ENCODE measurements at regions not wholly inside any gene's neighbourhood (a gene's known extent, or its start where the extent isn't known, plus 50 kb on each side); places are given as distances from the start of the nearest gene placed in this dataset.

- DNase-seq = no peak
Measured at GRCh38 chr5:26828294-26828693, 210.1 kb downstream of the CDH9 start.

GRCh38 chr5:26813235-26813634 lies 225.2 kb downstream of the CDH9 start:
- no peak for DNase-seq

DNA sequence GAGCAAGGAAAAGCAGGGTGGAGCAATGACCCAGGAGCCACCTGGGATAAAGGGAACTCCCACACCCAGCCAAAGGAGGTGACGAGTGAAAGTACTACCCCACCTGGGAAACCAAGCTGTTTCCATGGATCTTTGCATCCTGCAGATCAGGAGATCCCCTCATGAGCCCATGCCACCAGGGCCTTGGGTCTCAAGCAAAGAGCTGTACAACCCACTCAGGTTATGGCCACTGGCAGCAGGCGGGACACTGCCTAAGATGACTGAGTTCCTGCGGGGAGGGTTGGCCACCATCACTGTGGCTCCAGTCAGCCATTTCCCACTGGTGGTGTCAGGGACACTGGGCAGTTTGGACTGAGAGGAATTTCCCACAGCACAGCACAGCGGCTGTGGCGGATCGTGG lies 225.7 kb downstream of the CDH9 start:
- no peak for DNase-seq

DNA sequence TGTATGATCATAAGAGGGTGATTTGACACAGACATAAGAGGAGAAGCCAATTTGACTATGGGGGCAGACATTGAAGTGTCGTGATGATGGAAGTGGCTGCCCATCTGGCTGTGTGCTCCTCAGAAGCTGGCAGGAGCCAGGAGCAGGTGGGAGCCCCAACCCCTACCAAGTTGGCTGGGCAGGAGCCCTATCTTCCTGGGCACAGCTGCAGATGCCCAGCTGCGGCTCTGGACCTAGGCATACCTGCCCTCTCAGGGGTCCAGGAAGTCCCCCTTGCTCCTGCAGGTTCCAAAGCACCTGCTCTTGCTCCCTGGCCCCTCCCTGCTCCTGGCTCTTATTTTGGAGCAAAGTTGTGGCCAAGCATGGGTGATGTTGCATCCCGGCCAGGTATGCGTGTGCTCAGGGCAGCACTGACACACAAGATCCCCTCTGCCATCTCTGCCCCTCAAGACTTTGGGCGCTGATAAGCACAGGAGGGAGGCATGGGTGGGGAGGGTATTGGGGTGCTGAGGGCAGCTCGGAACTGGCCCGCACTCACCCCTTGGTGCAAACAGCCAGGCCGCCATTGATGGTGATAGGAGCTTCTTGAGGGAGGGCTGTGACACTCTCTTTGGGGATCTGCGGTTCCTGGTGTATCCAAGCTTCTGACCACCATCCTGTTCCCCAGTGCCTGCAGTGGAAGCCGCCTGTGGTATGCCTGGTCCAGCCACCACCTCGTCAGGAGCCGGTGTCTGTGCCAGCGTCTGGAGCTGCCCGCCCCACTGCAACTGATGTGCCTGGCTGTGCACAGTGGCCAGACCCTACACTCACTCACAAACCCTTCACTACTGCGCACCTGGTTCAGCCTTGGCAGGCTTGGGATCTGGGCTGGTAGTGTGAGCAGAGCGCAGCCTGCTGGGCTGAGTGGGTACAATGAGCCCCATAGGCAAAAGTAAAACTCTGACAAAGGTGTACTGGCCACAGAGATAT lies 230.9 kb downstream of the CDH9 start:
- DNase-seq = no peak

GRCh38 chr5:26805076-26805475 lies 233.3 kb downstream of the CDH9 start:
- no peak for DNase-seq

GRCh38 chr5:26802944-26803343 lies 235.4 kb downstream of the CDH9 start:
- no peak for DNase-seq

GRCh38 chr5:26791433-26791832 lies 247.0 kb downstream of the CDH9 start:
- DNase-seq = no peak

- no peak for DNase-seq
Measured at GRCh38 chr5:26791021-26791420, 247.4 kb downstream of the CDH9 start.

DNA sequence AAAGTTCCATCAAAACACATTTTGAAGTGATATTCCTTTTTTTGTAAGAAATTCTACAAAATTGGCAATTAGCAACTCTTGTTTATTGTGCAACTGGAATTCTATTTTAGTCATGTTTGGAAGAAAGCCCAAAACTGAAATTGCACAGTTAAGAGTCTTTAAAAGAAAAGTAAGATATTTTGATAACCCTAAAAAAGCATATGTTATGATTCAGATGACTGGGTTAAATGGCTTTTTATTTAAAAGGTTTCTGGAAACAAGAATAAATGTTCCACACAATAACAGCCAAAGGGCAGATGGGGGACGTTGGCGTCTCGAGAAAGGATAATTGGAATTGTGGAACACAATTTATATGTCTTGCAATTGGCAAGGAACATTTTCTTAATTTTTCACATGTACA lies 275.2 kb downstream of the CDH9 start:
- no peak for DNase-seq

DNA sequence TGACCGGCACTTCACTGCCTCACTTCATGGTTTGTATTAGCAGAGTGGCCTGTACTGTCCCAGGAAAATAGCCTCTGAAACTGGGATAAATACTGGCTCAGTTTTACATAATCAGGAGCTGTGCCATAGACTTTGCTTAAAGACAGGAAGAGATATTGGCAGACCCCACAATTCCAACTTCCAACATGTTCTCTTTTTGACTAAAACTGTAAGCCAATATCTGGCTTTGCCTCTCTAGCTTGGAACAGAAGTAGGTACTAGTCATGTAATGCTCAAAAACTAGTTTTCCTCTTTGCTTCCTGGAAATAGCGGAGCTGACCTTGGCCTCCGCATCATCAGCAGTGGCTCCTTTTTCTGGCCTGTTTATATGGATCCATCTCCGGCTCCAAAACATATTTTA lies 276.9 kb downstream of the CDH9 start:
- no peak for DNase-seq

DNA sequence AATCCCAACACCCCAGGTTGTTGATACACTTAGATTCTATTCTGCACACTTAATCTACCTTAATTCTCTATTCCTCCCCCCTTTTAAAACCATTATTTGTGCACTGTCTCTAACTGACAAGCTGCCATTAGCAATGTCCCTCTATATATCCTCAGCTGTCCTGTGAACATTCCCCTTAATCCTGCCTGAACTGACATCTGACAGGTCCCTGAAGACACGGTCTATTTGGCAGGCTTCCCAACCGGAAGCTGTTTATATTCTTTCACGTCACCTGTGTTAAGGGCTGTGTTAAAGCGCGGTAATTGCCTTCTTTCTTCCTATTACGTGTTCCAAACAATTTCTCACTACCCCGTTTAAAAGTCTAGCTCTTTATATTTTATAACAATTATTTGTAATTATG lies 277.3 kb downstream of the CDH9 start:
- peak; percentile 73 for DNase-seq

DNA sequence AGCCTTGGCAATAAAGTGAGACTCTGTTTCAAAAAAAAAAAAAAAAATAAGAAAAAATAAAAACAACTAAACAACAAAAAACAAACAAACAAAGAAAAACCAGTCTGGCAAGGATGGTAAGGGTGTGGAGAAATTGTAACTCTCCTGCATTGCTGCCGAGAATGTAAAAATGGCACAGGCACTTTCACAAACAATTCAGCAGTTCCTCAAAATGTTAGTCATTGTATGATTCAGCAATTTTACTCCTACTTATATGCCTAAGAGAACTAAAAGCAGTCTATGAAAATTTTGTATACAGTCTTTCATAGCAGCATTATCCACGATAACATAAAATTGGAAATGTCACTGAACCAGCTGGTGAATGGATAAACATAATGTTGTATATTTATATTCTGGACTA lies 280.4 kb downstream of the CDH9 start:
- DNase-seq = no peak

GRCh38 chr5:26749829-26750228 lies 288.6 kb downstream of the CDH9 start:
- DNase-seq = no peak

GRCh38 chr5:26740182-26740581 lies 298.2 kb downstream of the CDH9 start:
- DNase-seq = no peak

- DNase-seq = no peak
Measured at GRCh38 chr5:26737348-26738265, 300.8 kb downstream of the CDH9 start.

- no peak for DNase-seq
Measured at GRCh38 chr5:26727916-26728315, 310.5 kb downstream of the CDH9 start.

DNA sequence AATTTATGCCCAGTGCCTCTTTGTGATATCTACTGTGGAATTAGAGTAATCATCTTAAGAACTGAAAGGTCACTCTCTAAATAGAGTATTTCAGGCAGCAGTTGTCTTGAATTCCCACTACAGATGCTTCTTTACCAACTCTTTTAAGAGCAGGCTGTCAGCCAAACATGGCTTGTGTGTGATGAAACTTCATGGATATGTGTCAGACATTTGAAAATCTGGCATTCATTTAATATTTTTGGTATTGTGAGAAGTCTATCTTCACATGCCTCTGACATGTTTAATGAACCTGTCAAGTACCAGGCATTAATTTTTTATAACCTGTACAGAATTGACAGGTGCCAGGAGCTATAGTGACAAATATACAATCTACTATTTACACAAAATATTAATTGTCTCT lies 318.6 kb downstream of the CDH9 start:
- DNase-seq = no peak

GRCh38 chr5:26700759-26701384 lies 337.5 kb downstream of the CDH9 start:
- DNase-seq = peak; percentile 76

DNA sequence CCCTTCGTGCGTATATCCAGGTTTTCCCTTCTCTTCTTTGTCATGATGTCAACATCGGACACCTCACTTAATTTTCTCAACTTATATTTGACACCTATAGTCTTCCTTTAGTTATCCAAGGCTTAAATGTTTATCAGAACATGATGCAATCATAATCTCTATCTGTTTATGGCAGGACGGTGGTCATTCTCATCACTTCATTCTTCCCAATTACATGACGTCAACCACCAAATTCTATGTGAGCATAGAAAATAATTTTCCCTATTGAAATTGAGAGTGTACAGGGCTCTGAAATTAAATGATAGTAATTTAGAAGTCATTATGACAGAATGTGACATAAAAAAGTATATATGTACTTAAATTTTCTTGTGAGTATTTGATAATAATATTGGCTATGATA lies 345.4 kb downstream of the CDH9 start:
- DNase-seq = no peak

- no peak for DNase-seq
Measured at GRCh38 chr5:26691486-26691885, 346.9 kb downstream of the CDH9 start.

- no peak for DNase-seq
Measured at GRCh38 chr5:26690511-26690910, 347.9 kb downstream of the CDH9 start.

- no peak for DNase-seq
Measured at GRCh38 chr5:26681861-26682260, 356.5 kb downstream of the CDH9 start.

DNA sequence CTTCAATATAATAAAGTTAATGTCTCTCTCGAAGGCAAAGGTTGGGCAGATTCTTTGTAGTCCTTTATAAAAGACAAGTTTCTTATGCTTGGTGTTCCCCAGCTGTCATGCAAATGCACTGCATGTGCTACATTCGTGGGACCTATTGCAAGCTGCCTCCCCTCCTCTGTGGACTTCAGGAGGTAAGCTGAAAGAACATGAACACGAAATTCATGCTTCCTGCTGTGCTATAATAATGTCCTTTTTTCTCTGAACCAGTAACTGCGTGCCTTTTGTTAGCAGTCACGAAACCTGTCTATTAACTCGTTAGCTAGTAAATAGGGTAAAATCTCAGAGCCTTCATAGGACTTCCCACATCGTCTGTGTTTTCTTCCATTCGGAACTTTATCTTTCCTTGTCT lies 363.5 kb downstream of the CDH9 start:
- peak; percentile 11 for DNase-seq

All from eye (tissue), 1 donor.